GM18498 (cell line): ENCODE measurements at regions not wholly inside any gene's neighbourhood (a gene's known extent, or its start where the extent isn't known, plus 50 kb on each side); places are given as distances from the start of the nearest gene placed in this dataset.
"Not testable (repeated sequence)": the region's sequence is repeated elsewhere in the genome, so short reads cannot be mapped to it uniquely, and the experiment has no call there.

ENCODE experiments used
- ATAC-seq: cut with Tn5 transposase; IDR thresholded peaks from one replicate; pipeline ENCODE4 v1.9.1; 2021; ENCODE audit warnings: mild to moderate bottlenecking, moderate library complexity; ENCODE audit not compliant: unreplicated experiment

DNA sequence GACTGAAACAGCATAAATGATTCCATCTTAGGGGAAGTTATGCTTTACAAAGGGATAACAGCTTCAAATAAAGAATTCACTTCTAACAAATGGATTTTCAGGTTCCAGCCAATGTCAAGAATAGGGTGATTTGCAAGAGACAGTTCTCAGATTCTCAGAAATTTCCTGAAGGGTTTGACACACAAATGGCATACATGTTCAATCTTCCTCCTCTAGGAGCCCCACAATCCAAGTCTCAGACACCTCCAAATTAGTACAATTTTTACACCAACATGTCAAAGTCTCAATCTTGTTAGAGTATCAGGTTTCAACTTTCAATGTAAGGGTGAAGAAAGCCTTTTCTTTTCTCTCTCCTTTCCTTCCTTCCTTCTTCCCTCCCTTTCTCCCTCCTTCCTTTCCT, 996.6 kb downstream of the TLE1 start:
- no peak for ATAC-seq

DNA sequence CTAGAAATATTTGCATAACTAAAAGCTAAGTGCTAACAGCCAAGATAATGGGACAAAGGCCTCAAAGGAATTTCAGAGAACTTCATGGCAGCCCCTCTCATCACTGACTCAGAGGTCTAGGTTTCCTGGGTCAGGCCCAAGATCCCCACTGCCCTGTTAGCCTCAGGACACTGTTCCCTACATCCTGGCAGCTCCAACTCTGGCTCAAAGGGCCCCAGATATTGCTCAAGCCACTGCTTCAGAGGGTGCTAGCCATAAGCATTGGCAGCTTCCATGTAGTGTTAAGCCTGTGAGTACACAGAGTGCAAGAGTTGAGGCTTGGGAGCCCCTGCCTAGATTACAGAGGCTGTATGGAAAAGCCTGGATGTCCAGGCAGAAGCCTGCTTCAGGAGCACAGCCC, 998.1 kb downstream of the TLE1 start:
- ATAC-seq, result no peak

DNA sequence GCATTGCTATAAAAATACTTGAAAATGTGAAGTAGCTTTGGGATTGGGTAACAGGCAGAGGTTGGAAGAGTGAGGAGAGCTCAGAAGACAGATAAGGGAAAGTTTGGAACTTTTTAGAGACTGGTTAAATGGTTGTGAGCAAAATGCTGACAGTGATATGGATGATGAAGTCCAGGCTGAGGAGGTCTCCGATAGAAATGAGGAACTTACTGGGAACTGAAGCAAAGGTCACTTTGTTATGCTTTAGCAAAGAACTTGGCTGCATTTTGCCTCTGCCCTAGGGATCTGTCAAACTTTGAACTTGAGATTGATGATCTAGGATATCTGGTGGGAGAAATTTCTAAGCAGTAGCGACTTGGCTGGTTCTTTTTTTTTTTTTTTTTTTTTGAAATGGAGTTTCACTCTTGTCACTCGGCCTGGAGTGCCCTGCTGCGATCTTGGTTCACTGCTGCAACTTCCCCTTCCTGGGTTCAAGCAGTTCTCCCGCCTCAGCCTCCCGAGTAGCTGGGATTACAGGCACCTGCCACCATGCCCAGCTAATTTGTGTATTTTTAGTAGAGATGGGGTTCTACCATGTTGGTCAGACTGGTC, 998.9 kb downstream of the TLE1 start:
- no peak for ATAC-seq

DNA sequence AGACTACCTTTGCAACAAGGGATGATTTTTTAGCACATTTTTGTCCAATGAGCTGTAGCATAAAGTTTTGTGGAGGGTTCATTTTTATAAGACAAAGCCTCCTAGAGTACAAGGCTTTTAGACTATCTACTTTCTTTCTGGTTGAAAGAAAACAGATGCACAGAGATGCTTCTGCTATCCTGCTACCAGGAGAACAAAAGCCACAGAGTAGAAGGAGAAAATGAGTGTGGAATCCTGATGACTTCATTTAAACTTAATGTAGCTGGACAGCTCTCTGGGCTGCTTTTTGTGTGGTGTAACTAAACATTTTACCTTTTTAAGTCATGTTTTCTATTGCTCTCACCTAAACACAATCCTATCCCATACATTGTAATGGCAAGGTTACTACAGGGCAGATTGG, 1009.4 kb downstream of the TLE1 start:
- ATAC-seq, result no peak

DNA sequence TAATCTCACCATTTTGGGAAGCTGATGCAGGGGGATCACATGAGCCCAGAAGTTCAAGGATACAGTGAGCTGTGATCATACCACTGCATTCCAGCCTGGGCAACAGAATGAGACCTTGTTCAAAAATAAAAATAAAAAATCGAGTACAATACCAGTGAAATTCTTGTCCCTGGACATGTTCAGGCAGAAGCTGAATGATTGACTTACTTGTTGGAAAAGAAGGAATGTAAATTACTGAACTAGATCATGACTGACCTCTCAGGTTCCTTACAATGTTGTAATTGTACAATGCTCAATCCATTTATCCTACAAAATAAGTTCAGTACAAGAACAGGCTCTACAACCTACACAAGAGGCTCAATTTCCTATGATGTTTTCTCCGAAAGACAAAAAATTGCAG, 1010.4 kb downstream of the TLE1 start:
- ATAC-seq, result no peak

DNA sequence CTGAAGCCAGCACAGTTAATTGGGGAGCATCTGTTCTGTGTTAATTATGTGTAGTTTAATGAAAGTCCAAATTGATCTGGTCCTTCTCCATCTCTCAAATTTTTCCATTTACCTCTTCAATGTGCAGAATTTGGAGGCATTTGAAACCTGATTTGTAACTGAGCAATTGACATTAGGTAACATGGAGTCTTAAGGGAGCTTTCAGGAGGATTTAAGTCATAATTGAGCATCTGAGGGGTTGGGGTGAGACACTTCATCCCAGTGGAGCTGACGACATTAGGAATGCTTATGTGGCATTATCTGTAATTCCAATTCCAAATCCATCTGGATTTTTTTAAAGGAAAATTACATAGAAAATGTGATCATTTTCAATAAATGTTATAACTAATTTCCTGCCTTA, 1015.9 kb downstream of the TLE1 start:
- ATAC-seq, result no peak

DNA sequence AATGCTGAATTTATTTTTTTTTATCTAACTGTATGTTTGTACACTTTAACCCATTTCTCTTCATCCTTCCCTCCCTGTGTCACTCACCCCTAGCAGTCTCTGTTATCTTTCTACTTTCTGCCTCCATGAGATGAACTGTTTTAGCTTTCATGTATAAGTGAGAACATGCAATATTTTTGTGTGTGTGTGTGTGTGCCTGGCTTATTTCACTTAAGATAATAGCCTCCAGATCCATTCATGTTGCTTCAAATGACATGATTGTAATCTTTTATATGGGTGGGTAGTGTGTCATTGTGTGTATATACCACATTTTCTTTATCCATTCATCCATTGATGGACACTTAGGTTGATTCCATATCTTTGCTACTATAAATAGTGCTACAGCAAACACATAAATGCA, 1023.9 kb downstream of the TLE1 start:
- ATAC-seq, result no peak

DNA sequence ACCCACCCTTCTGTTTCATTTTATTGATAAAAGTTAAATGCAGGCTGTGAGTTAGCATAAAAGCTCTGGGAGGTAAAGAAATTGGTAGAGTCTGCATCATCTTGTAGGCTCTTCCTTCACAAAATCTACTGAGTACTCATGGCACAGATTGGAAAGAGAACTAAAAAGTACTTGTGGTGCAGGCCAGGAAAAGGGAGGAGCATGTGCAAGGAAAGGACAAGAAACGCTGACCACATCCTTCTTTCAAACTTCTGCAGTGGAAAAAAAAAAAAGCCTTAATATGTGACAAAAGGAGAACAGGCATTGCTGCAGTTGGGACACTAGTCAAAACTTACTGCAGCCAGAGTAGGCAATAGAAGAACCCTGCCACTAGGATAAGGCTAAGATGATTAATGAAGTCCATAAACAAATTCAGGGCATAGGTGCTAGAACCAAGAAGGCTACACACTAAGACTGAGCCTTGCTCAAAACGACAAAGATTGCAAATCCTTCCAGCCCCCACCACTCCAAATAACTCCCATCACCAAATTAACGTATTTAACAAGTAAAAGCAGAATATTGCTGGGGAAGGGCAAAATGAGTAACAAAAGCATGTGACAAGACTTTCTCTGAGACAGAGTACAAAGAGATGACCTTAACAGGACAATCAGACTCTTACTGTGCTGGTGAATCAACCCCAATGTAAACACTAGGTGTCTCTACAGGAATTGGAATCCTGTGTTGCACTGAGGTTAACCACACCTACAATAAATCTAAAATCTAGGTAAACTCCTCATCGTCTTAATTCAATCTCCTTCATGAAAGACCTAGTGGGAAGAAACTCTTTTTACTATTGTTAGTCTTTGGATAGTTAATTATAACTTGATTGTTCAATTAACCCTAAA, 1024.8 kb downstream of the TLE1 start:
- no peak for ATAC-seq

DNA sequence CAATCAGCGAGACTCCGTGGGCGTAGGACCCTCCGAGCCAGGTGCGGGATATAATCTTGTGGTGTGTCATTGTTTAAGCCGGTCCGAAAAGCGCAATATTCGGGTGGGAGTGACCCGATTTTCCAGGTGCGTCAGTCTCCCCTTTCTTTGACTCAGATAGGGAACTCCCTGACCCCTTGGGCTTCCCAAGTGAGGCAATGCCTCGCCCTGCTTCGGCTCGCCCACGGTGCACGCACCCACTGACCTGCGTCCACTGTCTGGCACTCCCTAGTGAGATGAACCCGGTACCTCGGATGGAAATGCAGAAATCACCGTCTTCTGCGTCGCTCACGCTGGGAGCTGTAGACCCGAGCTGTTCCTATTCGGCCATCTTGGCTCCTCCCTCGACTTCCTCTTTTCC, 1029.6 kb downstream of the TLE1 start:
- ATAC-seq, result not testable (repeated sequence)

DNA sequence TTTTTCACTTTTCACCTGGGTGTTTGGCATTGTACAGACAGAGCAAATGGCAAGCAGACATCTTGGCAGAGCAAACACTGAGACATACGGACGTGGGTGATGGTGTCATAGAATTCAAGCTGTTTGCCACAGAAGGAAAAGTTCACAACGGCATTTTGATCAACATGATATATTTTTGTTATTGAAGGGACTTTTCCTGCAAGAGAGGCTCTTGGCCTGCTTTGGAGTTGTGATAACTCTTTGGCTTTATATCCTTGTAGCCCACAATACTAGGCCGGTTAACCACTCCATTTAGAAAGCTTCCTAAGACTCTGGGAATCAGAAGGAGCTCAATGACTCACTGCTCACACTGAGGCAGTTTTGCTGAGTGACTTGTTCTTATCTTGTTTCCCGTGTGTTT, 1038.3 kb downstream of the TLE1 start:
- no peak for ATAC-seq

DNA sequence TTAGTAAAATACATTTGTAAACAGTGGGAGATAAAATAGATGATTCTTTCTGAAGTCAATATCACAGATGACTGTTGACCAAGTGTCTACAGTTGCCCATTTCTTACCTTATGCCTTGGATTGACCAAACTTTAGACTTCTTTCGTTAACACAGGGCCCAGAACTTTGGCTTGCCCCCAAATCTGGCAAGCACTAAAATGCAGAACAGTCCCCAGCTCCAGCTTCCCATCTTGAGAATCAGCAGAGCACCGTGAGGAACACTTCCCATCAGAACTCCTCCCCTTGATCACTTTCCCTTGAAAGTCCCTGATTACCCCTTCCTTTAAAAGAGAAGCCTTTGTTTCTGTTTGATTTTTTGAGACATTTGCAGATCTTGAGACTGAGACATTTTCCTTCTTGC, 1039.9 kb downstream of the TLE1 start:
- ATAC-seq, result no peak

DNA sequence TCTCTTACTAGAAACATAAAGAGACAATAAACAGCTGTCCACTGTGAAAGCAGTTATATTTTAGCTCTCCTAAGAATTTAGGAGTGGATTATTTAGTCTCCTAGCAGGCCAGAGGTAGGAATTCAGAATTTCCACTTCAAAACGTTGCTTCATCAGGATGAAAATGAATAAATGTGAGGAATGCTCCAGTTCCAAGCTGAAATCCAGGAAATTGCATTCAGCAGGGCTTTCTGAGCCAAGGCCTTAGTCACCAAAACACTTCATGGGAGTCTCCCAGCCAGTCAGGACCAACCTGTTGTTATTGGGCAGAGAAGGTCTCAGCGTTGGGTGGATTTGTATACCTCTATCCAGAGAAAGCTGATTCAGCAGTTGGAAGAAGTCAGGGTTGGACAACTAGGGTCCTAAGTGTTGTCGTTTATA, 1040.3 kb downstream of the TLE1 start:
- no peak for ATAC-seq

DNA sequence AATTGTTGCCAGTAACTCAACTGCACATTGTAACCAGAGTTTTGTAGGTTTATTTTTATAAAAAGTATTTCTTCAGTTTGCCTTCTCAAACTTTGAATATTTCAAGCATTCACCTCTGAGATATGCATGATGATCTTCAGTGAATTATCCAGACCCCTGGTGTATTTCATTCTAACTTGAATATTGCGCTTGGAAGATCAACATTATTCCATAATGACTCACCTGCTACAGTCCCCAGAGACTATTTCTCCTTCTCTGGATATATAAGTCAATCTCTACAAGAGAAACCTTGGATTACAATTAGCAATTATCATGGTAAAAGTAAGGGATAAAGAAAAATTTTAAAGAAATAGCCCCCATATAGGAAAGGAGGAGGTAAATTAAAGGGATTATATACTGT, 1041.0 kb downstream of the TLE1 start:
- no peak for ATAC-seq

DNA sequence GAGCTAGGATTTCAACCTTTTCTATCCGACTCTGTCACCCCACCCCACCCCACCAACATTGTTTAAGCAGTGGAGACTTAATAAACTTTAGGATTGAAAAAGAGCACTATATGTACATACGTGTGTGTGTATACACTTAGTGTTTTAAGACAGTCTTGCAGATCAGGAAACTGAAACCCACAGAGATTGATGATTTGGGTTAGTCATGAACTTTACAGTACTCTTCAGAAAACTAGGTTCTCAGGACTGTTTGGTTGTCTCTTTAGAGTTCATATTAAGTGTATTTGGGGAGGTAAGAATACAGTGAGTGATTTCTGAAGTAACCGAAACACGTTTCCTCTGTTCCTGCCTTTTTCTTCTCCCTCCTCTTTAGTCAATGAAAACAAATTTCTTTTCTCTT, 1043.1 kb downstream of the TLE1 start:
- ATAC-seq, result no peak

DNA sequence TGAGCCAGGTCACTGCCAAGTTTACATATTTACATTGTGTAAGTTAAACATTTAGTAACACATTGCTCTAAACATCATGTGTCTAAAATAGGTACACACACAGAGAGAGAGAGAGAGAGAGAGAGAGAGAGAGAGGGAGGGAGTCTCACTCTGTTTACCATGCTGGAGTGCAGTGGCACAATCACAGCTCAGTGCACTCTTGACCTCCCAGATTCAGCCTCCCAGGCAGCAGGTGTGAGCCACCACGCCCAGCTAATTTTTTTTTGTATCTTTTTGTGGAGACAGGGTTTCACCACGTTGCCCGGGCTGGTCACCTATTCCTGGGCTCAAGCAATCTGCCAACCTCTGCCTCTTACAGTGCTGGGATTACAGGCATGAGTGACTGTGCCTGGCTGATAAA, 1045.3 kb downstream of the TLE1 start:
- no peak for ATAC-seq

DNA sequence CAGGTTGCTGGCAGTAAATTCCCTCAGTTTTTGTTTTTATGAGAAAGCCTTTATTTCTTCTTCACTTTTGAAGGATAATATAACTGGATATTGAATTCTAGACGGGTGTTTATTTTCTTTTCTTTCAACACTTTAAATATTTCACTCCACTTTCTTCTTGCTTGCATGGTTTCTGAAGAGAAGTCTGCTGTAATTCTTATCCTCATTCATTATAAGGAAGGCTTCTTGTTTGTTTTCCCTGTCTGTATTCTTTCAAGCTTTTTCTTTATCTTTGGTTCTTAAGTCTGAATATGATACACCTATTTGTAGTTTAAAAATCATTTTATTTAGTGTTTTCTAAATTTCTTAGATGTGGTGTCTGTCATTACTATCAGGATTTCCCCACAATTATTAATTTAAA, 1054.3 kb downstream of the TLE1 start:
- ATAC-seq, result no peak

DNA sequence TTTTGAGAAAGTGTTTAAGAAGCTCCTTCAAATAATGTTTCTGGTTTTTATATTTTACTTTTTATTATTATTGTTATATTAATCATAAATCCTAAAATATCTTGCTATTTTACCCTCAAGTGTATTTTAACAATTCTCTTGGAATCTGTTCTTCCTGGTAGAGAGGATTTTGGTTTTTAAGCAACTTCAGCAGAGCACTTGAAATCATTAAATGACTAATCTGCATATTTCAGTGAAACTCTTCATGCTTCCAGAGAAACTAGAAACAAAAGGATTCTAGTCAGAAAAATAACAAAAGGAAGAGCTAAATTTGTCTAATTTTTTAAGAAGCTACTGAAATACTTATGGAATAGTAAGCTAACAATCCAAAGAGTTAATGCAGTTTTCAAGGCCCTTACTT, 1057.3 kb downstream of the TLE1 start:
- no peak for ATAC-seq

DNA sequence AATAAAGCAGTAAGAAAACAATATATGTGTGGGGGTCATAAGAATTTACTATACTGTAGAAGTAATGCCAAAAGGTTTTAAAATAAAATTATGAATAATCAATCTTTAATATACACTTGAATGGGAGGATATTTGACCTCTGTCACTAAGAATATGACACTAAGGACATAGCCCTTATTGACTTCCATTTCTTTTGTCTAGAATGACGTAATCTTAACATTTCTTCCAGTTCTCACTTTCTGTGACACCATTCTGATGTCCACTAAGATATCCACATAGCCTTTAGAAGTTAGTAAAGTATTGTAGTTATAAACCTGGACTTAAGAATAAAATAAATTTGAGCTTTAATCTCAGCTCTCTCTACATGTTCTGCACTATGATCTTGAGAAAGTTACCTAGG, 1050.7 kb downstream of the TLE4 start:
- ATAC-seq, result no peak

DNA sequence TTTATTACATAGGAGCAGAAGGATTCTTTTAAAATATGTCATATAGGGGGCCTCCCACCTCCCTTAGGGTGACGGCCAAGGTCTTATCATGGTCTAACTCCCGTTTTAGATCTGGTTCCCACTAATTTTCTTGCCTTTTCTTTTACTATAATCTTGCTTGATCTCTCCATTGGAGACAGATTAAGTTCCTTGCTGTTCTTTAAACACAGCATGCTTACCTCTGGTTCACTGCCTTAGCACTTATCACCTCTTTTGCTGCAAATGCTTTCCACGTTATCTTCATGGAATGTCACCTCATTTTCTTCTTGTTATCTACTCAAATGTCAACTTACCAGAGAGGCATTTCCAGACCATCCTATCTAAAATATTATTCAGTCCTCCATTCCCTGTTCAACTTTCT, 1047.6 kb downstream of the TLE4 start:
- ATAC-seq, result no peak

DNA sequence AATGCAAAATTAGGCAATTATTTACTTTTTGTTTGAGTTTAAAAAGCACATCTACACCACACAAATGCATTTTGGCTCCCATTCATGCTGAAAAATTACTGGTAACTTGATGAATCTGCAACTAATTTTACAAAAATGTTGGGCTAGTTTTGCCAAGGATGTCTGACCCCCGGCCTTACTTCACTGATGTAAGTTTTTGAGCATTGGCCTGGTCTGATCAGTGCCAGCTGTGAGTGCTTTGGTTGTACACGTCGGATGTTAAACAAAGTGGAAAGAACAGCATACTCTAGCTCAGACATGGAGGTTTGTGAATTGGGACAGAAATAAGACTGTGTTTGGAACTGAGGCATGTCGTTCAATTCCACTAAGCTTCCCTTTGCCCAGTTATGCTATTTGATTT, 1044.2 kb downstream of the TLE4 start:
- no peak for ATAC-seq

DNA sequence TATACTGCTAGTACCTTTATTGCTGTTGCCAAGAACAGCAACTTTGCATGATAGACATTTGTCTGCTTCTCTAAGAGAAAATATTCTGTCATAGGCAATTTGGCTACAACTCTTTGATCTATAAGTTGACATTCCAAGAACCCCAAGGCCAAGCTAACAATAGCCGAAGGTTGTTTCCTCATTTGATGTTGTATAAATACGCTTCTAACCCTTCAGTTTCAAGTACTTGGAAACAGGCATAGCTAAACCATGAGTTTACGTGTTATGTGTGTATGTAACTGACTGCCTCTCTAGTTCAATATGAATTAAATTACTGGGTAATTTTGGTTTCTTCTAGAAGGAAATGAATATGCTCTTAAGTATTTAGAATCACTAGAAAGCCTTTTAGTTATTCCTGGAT, 1034.0 kb downstream of the TLE4 start:
- no peak for ATAC-seq

DNA sequence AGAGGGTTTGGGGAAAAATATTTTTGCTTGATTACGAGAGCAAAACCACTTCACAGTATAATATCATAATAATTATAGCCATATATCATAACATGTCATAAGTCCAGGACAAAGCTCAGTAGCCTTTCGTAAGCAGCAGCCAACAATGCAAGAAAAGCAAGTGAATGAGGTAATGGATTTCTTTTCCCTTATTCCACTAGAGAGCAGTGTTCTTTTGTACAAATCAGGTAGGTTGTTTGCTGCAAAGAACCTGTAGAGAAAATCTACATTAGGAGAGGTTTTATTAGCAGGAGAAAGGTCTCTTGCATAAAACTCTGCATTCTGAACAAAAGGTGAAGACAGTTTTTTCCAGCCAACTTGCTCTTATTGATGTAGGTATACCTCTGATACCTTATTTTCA, 1033.4 kb downstream of the TLE4 start:
- ATAC-seq, result no peak

DNA sequence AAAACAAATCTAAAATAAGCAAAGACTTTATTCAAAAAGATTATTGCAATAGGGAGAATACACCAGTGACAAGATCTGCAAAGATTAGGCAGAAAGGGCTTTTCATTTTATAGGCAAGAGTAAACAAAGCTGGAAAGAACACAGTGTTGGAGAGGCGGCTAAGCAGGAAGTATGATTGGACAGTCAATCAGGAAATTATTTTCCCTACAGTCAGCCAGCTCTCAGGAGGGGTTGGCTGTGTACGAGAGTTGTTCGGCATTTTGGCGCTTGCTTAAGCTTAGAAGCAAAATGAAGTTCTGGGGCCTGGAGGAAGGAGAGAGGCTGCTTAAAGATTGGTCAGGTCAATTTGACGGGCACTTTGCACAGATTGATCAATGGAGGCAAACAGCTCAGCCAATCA, 1030.5 kb downstream of the TLE4 start:
- ATAC-seq, result no peak
